GM12878 (cell line): ENCODE measurements at regions not wholly inside any gene's neighbourhood (a gene's known extent, or its start where the extent isn't known, plus 50 kb on each side); places are given as distances from the start of the nearest gene placed in this dataset.
A peak's percentile ranks its signal among the peaks of the same experiment; 100 is the strongest.

Experiments used
- ATAC-seq: fragments of 200-7000 bp; cut with Tn5 transposase; 3 replicates; pipeline ENCODE4 v1.9.1; 2020; ENCODE audit warnings: mild to moderate bottlenecking, moderate library complexity
- BruUV-seq: library from RNA; stranded (reverse); fragments of 400-500 nt; replicated peaks from 2 replicates; lab custom pipeline; 2021; lab: Mats Ljungman, UMichigan
- CTCF ChIA-PET: fragments of 300-600 bp; sonication (Branson Sonifier 250); formaldehyde crosslinking; extraction: SDS; loops from one replicate; lab custom pipeline; 2021; ENCODE audit warnings: inconsistent platforms; lab: Yijun Ruan, JAX
- POLR2A ChIA-PET: fragments of 350-600 bp; formaldehyde crosslinking; extraction: SDS; loops from one replicate; lab custom pipeline; 2021; ENCODE audit warnings: inconsistent platforms; lab: Charles Lee
- RAD21 ChIA-PET: fragments of 300-600 bp; sonication (Branson Sonifier 250); formaldehyde crosslinking; loops from one replicate; lab custom pipeline; 2023; ENCODE audit warnings: antibody characterized with exemption; ENCODE audit not compliant: unreplicated experiment; lab: Charles Lee
- SMC1A ChIA-PET: fragments of 300-600 bp; sonication (Branson Sonifier 250); formaldehyde crosslinking; loops from one replicate; lab custom pipeline; 2023; ENCODE audit not compliant: unreplicated experiment, uncharacterized antibody; lab: Charles Lee
- DNase-seq: peaks from one replicate; pipeline ENCODE4 v3.0.0-alpha.2; 2011; ENCODE audit warnings: low read depth, low spot score
- FAIRE-seq: peaks from 3 replicates; lab custom pipeline; 2011; peaks lifted over from hg19 to GRCh38; lab: Jason Lieb, UNC
- H2AFZ ChIP-seq: 2 replicates; pipeline ENCODE4 v1.6.0; 2011; ENCODE audit warnings: low read depth, low read length, control low read depth; ENCODE audit not compliant: control insufficient read depth
- H3K27ac ChIP-seq: 2 replicates; pipeline ENCODE4 v1.5.1; 2011; ENCODE audit warnings: control low read depth; ENCODE audit not compliant: control insufficient read depth, insufficient read depth
- H3K27me3 ChIP-seq, 2 experiments: replicated peaks in 1 of 2; 2 replicates each; pipeline versions ENCODE4 v1.6.0 to v1.6.1; 2011; ENCODE audit warnings: low read length in 1 of 2; ENCODE audit not compliant: control insufficient read depth in 2 of 2, insufficient read depth in 2 of 2
- H3K36me3 ChIP-seq, 2 experiments: 2 replicates each; pipeline ENCODE4 v1.5.1; 2011; ENCODE audit warnings: low read length in 1 of 2; ENCODE audit not compliant: control insufficient read depth in 2 of 2, insufficient read depth in 2 of 2
- H3K4me1 ChIP-seq: 2 replicates; pipeline ENCODE4 v1.6.1; 2011; ENCODE audit warnings: mild to moderate bottlenecking, low read length, moderate library complexity, mixed read lengths; ENCODE audit not compliant: control insufficient read depth, insufficient read depth
- H3K4me2 ChIP-seq: 2 replicates; pipeline ENCODE4 v1.6.0; 2011; ENCODE audit warnings: control low read depth; ENCODE audit not compliant: control insufficient read depth, insufficient read depth
- H3K4me3 ChIP-seq: fragments of 200-600 bp; sonication (generic); 2 replicates; pipeline ENCODE4 v1.5.1; 2016
- H3K79me2 ChIP-seq: 2 replicates; pipeline ENCODE4 v1.6.0; 2011; ENCODE audit warnings: low read length; ENCODE audit not compliant: control insufficient read depth, insufficient read depth
- H3K9ac ChIP-seq: 2 replicates; pipeline ENCODE4 v1.8.0; 2011; ENCODE audit warnings: low read length, control low read depth, mixed read lengths; ENCODE audit not compliant: control insufficient read depth, insufficient read depth
- H3K9me3 ChIP-seq: replicated peaks from 3 replicates; pipeline ENCODE4 v1.5.1; 2011; ENCODE audit warnings: mild to moderate bottlenecking, low read length; ENCODE audit not compliant: control insufficient read depth, insufficient read depth
- H4K20me1 ChIP-seq: 2 replicates; pipeline ENCODE4 v1.6.0; 2011; ENCODE audit not compliant: control insufficient read depth, insufficient read depth
- ATF7 ChIP-seq: fragments of 450-650 bp; IDR thresholded peaks from 2 replicates; pipeline ENCODE4 v1.6.1; 2016; ENCODE audit warnings: low read depth, mild to moderate bottlenecking
- EP300 ChIP-seq, 2 experiments: fragments of 150-350 bp in 1 of 2; IDR thresholded peaks; 2 replicates each; pipeline ENCODE4 v1.6.1; 2011 to 2012; ENCODE audit warnings: low read depth in 2 of 2, low read length in 2 of 2, borderline replicate concordance in 1 of 2, improper control_type of control experiment in 1 of 2, inconsistent platforms in 1 of 2; ENCODE audit not compliant: control insufficient read depth in 1 of 2
- ETV6 ChIP-seq, 2 experiments: fragments of 450-650 bp in 1 of 2; IDR thresholded peaks in 1 of 2; conservative IDR thresholded peaks in 1 of 2; 2 replicates each; pipeline ENCODE4 v1.6.1; 2014; ENCODE audit warnings: antibody characterized with exemption in 1 of 2, borderline replicate concordance in 1 of 2, low read depth in 1 of 2, mild to moderate bottlenecking in 1 of 2, moderate library complexity in 1 of 2
- FOXM1 ChIP-seq: IDR thresholded peaks from 2 replicates; pipeline ENCODE4 v1.6.1; 2012; ENCODE audit warnings: low read depth, mild to moderate bottlenecking, inconsistent platforms, low read length, moderate library complexity
- HDGF ChIP-seq: fragments of 450-650 bp; IDR thresholded peaks from 2 replicates; pipeline ENCODE4 v1.6.1; 2016; ENCODE audit warnings: antibody characterized with exemption
- IKZF1 ChIP-seq: fragments of 450-650 bp; conservative IDR thresholded peaks from 2 replicates; pipeline ENCODE4 v1.6.1; 2017; ENCODE audit warnings: antibody characterized with exemption, mild to moderate bottlenecking
- IKZF2 ChIP-seq, 2 experiments: fragments of 450-650 bp; IDR thresholded peaks; 2 replicates each; pipeline ENCODE4 v1.6.1; 2017; ENCODE audit warnings: mild to moderate bottlenecking in 2 of 2, moderate library complexity in 2 of 2
- MEF2B ChIP-seq: fragments of 450-650 bp; IDR thresholded peaks from 2 replicates; pipeline ENCODE4 v1.6.1; 2018; ENCODE audit warnings: mild to moderate bottlenecking, moderate library complexity; ENCODE audit not compliant: partially characterized antibody, poor library complexity, severe bottlenecking
- RAD21 ChIP-seq: IDR thresholded peaks from 2 replicates; pipeline ENCODE4 v1.6.1; 2011; ENCODE audit warnings: mild to moderate bottlenecking, low read depth, low read length, moderate library complexity; ENCODE audit not compliant: insufficient read depth
- RB1 ChIP-seq: fragments of 450-650 bp; formaldehyde crosslinking; IDR thresholded peaks from 2 replicates; pipeline ENCODE4 v1.6.1; 2017; ENCODE audit warnings: mild to moderate bottlenecking, borderline replicate concordance
- SPI1 ChIP-seq: IDR thresholded peaks from 2 replicates; pipeline ENCODE4 v1.6.1; 2011; ENCODE audit warnings: low read depth, mild to moderate bottlenecking, low read length, moderate library complexity, borderline replicate concordance; ENCODE audit not compliant: insufficient read depth
- STAT3 ChIP-seq: IDR thresholded peaks from 2 replicates; pipeline ENCODE4 v1.6.1; 2011; ENCODE audit warnings: low read depth, low read length, improper control_type of control experiment
- TARDBP ChIP-seq: IDR thresholded peaks from 2 replicates; pipeline ENCODE4 v1.6.1; 2016; ENCODE audit warnings: borderline replicate concordance
- WGBS: methylation state at CpG from one replicate; pipeline ENCODE4 v1.1.6; 2016; ENCODE audit warnings: low lambda C conversion rate; ENCODE audit not compliant: insufficient replicate concordance, insufficient coverage; ENCODE audit errors: missing lambda C conversion rate; 5-methylcytosine and 5-hydroxymethylcytosine counted together
- in situ Hi-C: fragments of 300-500 bp; cut with MboI; formaldehyde crosslinking; loops from 9 replicates; pipeline ENCODE4 v1.14.3; 2018; ENCODE audit warnings: mixed read lengths
- intact Hi-C: fragments of 100-400 bp; cut with micrococcal nuclease; formaldehyde crosslinking; loops from one replicate; pipeline ENCODE4 v1.14.2; 2022; ENCODE audit not compliant: unreplicated experiment
- TF ChIP-seq, protein P1 (sequence below): fragments of 450-650 bp; conservative IDR thresholded peaks from 2 replicates; pipeline ENCODE4 v1.6.1; 2017; ENCODE audit warnings: mild to moderate bottlenecking, moderate library complexity
- TF ChIP-seq, protein P2 (sequence below): IDR thresholded peaks from 2 replicates; pipeline ENCODE4 v1.6.1; 2012; ENCODE audit warnings: low read length, inconsistent platforms
- TF ChIP-seq, protein P3 (sequence below): IDR thresholded peaks from 2 replicates; pipeline ENCODE4 v1.6.1; 2011; ENCODE audit warnings: low read depth, mild to moderate bottlenecking, low read length, moderate library complexity, borderline replicate concordance; ENCODE audit errors: extremely low read depth
- TF ChIP-seq, protein P4 (sequence below): fragments of 450-650 bp; IDR thresholded peaks from 2 replicates; pipeline ENCODE4 v1.6.1; 2017; ENCODE audit warnings: mild to moderate bottlenecking

DNA sequence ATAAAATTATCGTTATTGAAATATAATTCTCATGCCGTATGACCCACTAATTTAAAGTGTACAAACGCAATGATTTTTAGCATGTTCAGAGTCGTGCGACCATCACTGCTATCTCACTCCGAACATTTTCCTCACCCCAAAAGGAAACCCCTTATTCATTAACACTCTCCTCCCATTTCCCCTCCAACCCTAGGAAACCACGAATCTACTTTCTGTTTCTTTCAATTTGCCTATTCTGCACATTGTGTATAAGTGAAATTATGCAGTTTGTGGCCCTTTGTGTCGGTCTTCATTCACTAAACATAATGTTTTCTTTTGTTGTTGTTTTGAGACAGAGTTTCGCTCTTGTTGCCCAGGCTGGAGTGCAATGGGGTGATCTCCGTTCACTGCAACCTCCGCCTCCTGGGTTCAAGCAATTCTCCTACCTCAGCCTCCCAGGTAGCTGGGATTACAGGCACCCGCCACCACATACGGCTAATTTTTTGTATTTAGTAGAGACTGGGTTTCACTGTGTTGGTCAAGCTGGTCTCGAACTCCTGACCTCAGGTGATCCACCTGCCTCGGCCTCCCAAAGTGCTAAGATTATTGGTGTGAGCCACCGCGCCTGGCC lies 99.7 kb upstream of the ZNF217 start:
- H3K9ac ChIP-seq, result no peak overlapping the region
- H3K4me1 ChIP-seq, result peaks cover 19% of the 10 kb centered on the region
- no peak overlapping the region; the same call in 1 of the 2 replicates for H3K27ac ChIP-seq
- no peaks in the 10 kb centered on the region for H4K20me1 ChIP-seq
- ChIA-PET SMC1A (interaction anchor here (0.5 to 1.7 kb wide), 6 partner anchors 15 to 85 kb away, joined by 3 to 7 read pairs (median 3); no protein-coding TSS in a partner anchor), CTCF (no interaction called here), RAD21 (no interaction called here), POLR2A (interaction anchor here (0.7 to 2.0 kb wide), 3 partner anchors 10 to 13 kb away, joined by 3 to 4 read pairs (median 4); no protein-coding TSS in a partner anchor)
- H3K9me3 ChIP-seq, result no peaks in the 10 kb centered on the region
- peak; percentile 80 for ATAC-seq
- no peaks in the 10 kb centered on the region for H3K36me3 ChIP-seq
- peak; percentile 69 for FAIRE-seq
- WGBS, result 88% methylated on average over 17 of the region's 17 CpGs
- no peaks in the 10 kb centered on the region for H3K79me2 ChIP-seq
- DNase-seq, result no peak
- H3K4me3 ChIP-seq, result peak overlapping the region; percentile 15; the same call in 1 of the 2 replicates
- in situ Hi-C loops (no loop called here), intact Hi-C loops (no loop called here)
- H3K27me3 ChIP-seq, result no peaks in the 10 kb centered on the region
- H2AFZ ChIP-seq, result no peak overlapping the region; the same call in 1 of the 2 replicates
- no TSS peak for BruUV-seq
- peak overlapping the region; percentile 3; the same call in 1 of the 2 replicates for H3K4me2 ChIP-seq
- peak in 1 of 2 experiments; percentile 83; a peak in 1 of 4 replicates for TF ChIP-seq ETV6 (conservative IDR thresholded peaks at IDR 0.05 in 1 of 2, IDR thresholded peaks at IDR 0.05 in 1 of 2; ENCODE audit: borderline replicate concordance in 1 of 2, low read depth in 1 of 2)
- TF ChIP-seq TARDBP, result no peak
- TF ChIP-seq, protein P1, sequence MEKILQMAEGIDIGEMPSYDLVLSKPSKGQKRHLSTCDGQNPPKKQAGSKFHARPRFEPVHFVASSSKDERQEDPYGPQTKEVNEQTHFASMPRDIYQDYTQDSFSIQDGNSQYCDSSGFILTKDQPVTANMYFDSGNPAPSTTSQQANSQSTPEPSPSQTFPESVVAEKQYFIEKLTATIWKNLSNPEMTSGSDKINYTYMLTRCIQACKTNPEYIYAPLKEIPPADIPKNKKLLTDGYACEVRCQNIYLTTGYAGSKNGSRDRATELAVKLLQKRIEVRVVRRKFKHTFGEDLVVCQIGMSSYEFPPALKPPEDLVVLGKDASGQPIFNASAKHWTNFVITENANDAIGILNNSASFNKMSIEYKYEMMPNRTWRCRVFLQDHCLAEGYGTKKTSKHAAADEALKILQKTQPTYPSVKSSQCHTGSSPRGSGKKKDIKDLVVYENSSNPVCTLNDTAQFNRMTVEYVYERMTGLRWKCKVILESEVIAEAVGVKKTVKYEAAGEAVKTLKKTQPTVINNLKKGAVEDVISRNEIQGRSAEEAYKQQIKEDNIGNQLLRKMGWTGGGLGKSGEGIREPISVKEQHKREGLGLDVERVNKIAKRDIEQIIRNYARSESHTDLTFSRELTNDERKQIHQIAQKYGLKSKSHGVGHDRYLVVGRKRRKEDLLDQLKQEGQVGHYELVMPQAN, result no peak
- TF ChIP-seq, protein P2, sequence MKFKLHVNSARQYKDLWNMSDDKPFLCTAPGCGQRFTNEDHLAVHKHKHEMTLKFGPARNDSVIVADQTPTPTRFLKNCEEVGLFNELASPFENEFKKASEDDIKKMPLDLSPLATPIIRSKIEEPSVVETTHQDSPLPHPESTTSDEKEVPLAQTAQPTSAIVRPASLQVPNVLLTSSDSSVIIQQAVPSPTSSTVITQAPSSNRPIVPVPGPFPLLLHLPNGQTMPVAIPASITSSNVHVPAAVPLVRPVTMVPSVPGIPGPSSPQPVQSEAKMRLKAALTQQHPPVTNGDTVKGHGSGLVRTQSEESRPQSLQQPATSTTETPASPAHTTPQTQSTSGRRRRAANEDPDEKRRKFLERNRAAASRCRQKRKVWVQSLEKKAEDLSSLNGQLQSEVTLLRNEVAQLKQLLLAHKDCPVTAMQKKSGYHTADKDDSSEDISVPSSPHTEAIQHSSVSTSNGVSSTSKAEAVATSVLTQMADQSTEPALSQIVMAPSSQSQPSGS, result peak; percentile 52; the same call in 1 of the 2 replicates
- peak; percentile 11; the same call in 1 of the 2 replicates for TF ChIP-seq ATF7
- TF ChIP-seq MEF2B, result peak; percentile 11
- TF ChIP-seq HDGF, result no peak
- TF ChIP-seq RAD21, result no peak
- TF ChIP-seq, protein P3, sequence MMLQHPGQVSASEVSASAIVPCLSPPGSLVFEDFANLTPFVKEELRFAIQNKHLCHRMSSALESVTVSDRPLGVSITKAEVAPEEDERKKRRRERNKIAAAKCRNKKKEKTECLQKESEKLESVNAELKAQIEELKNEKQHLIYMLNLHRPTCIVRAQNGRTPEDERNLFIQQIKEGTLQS, result no peak
- 0 out of 4 replicates have a peak, but pooled peaks of 1 of the 2 experiments have one; percentile 23 for TF ChIP-seq EP300 (IDR thresholded peaks at IDR 0.05; ENCODE audit: borderline replicate concordance in 1 of 2, control insufficient read depth in 1 of 2, low read depth in 2 of 2, low read length in 2 of 2)
- peak; percentile 18; the same call in 1 of the 2 replicates for TF ChIP-seq RB1
- peak; percentile 73 to 76 for TF ChIP-seq IKZF2 (IDR thresholded peaks at IDR 0.05)
- TF ChIP-seq SPI1, result peak; percentile 38; the same call in 1 of the 2 replicates
- TF ChIP-seq STAT3, result no peak
- TF ChIP-seq FOXM1, result no peak
- TF ChIP-seq IKZF1, result peak; percentile 56; the same call in 1 of the 2 replicates
- TF ChIP-seq, protein P4, sequence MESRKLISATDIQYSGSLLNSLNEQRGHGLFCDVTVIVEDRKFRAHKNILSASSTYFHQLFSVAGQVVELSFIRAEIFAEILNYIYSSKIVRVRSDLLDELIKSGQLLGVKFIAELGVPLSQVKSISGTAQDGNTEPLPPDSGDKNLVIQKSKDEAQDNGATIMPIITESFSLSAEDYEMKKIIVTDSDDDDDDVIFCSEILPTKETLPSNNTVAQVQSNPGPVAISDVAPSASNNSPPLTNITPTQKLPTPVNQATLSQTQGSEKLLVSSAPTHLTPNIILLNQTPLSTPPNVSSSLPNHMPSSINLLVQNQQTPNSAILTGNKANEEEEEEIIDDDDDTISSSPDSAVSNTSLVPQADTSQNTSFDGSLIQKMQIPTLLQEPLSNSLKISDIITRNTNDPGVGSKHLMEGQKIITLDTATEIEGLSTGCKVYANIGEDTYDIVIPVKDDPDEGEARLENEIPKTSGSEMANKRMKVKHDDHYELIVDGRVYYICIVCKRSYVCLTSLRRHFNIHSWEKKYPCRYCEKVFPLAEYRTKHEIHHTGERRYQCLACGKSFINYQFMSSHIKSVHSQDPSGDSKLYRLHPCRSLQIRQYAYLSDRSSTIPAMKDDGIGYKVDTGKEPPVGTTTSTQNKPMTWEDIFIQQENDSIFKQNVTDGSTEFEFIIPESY, result peak; percentile 63; the same call in 1 of the 2 replicates
